ENCODE measurements at regions not wholly inside any gene's neighbourhood (a gene's known extent, or its start where the extent isn't known, plus 50 kb on each side); places are given as distances from the start of the nearest gene placed in this dataset.

DNA sequence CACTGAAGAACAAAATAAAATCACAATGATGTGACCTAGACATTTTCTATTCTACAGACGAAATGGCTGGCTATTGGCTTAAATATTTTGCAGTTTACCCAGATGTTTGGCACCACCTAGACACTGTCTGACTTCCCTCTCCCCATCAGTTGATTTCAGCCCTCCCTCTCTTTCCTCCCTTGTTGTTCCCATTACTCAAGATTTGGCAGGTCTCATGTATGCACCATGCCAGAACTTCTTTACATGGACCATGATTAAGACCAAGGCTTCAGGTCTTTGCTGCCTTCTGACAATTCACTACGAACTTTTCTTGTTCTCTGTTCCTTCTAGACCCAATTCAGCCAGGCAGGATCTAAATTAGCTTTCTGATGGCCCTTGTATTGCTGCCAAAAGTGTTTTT, 66.6 kb upstream of the GDNF start:
- DNase-seq (ENCODE audit: insufficient read length, low spot score) (no peak), FAIRE-seq (no peak)
- TF ChIP-seq, protein P1, sequence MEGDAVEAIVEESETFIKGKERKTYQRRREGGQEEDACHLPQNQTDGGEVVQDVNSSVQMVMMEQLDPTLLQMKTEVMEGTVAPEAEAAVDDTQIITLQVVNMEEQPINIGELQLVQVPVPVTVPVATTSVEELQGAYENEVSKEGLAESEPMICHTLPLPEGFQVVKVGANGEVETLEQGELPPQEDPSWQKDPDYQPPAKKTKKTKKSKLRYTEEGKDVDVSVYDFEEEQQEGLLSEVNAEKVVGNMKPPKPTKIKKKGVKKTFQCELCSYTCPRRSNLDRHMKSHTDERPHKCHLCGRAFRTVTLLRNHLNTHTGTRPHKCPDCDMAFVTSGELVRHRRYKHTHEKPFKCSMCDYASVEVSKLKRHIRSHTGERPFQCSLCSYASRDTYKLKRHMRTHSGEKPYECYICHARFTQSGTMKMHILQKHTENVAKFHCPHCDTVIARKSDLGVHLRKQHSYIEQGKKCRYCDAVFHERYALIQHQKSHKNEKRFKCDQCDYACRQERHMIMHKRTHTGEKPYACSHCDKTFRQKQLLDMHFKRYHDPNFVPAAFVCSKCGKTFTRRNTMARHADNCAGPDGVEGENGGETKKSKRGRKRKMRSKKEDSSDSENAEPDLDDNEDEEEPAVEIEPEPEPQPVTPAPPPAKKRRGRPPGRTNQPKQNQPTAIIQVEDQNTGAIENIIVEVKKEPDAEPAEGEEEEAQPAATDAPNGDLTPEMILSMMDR (IDR thresholded peaks at IDR 0.05; ENCODE audit: insufficient read depth, missing control alignments), result no peak

GRCh38 chr5:37905230-37905629, 65.4 kb upstream of the GDNF start:
- no peak for DNase-seq (ENCODE audit: insufficient read length, low spot score)
- FAIRE-seq, result no peak
- TF ChIP-seq, protein P1 (IDR thresholded peaks at IDR 0.05; ENCODE audit: insufficient read depth, missing control alignments), result no peak

DNA sequence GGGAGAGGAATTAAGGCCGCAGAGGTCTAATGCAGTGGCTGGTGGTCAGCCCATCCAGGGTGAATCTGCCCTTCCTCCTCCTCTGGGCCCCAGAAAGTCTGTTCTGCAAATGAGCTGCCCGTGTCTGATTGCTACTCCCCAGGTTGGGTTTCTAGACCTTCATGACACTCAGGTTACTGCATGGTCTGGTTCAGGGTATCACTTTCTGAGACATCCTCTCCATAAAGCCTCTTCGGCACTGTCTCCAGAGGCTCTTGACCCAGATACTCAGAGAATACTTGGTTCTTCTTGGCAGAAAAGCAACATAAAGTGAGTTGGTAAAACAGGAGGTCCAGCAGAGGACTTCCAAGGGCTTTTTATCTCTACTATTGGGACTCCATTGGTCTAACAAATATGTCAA, 62.5 kb upstream of the GDNF start:
- FAIRE-seq (no peak), DNase-seq (ENCODE audit: insufficient read length, low spot score) (no peak)
- TF ChIP-seq, protein P1 (IDR thresholded peaks at IDR 0.05; ENCODE audit: insufficient read depth, missing control alignments), result no peak

DNA sequence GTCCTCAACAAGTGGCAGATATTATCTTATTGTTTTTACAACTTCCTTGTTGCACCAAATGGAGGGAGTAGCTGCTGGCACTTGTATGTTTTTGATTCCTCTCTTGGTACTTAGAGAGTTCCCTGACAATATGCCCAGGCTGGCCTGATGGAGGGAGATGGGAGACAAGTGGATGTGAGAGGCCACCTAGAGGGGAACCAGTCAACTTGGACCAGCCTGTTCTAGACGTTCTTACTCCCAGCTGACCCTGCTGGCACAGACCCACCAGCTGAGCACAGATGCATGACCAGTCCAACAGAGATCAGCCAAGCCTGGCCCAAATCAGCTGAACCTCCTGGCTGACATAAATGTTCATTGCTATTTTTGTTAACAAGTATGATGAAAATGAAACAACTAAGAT, 60.9 kb upstream of the GDNF start:
- TF ChIP-seq, protein P1 (IDR thresholded peaks at IDR 0.05; ENCODE audit: insufficient read depth, missing control alignments), result peak; percentile 55
- no peak for DNase-seq (ENCODE audit: insufficient read length, low spot score)
- no peak for FAIRE-seq

GRCh38 chr5:37899037-37899436, 59.2 kb upstream of the GDNF start:
- TF ChIP-seq, protein P1 (IDR thresholded peaks at IDR 0.05; ENCODE audit: insufficient read depth, missing control alignments), result no peak
- DNase-seq (ENCODE audit: insufficient read length, low spot score) (no peak), FAIRE-seq (no peak)

DNA sequence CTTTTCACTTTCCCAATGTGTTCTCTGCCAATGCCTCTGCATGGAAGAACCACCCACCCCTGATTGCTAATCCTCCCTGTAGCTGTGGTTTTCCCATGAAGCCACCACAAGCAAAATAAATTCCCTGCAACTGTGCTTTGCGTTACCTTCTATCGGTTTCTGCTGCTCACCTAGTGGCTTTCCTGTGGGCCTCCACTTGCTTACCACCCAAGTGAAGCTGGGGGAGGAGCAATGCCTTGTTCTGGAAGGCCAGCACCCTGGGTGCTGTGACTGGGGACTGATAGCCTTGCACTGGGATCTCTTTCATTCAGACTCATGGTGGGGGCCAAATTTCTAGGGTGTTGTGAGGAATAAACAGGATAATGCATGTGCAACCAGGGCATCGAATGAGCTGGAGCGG, 56.3 kb upstream of the GDNF start:
- FAIRE-seq (no peak), DNase-seq (ENCODE audit: insufficient read length, low spot score) (no peak)
- TF ChIP-seq, protein P1 (IDR thresholded peaks at IDR 0.05; ENCODE audit: insufficient read depth, missing control alignments), result no peak

- no peak for DNase-seq (ENCODE audit: insufficient read length, low spot score)
- no peak for FAIRE-seq
- TF ChIP-seq, protein P1 (IDR thresholded peaks at IDR 0.05; ENCODE audit: insufficient read depth, missing control alignments), result no peak
Measured at GRCh38 chr5:37893434-37894134, 53.7 kb upstream of the GDNF start.

Measured in D721Med (cell line).